MCF 10A (cell line): ENCODE measurements at regions not wholly inside any gene's neighbourhood (a gene's known extent, or its start where the extent isn't known, plus 50 kb on each side); places are given as distances from the start of the nearest gene placed in this dataset.
A peak's percentile ranks its signal among the peaks of the same experiment; 100 is the strongest.

Experiments
- BruUV-seq: library from RNA; stranded (reverse); fragments of 400-500 nt; replicated peaks from 2 replicates; lab custom pipeline; 2021; lab: Mats Ljungman, UMichigan
- CTCF ChIA-PET: fragments of 300-600 bp; sonication (Branson Sonifier 250); formaldehyde crosslinking; extraction: SDS; loops from one replicate; lab custom pipeline; 2021; ENCODE audit warnings: antibody characterized with exemption, inconsistent platforms; lab: Yijun Ruan, JAX
- POLR2A ChIA-PET: fragments of 300-600, 350-650 bp; sonication (Branson Sonifier 250); formaldehyde crosslinking; extraction: SDS; loops from one replicate; lab custom pipeline; 2020; ENCODE audit warnings: antibody characterized with exemption, inconsistent platforms; lab: Yijun Ruan, JAX
- DNase-seq: peaks from one replicate; pipeline ENCODE4 v3.0.0-alpha.2; 2018; ENCODE audit not compliant: unreplicated experiment
- H3K27ac Mint-ChIP-seq: one replicate; pipeline ENCODE4 v1.8.0; 2022; ENCODE audit warnings: mild to moderate bottlenecking, low read depth, mixed read lengths; ENCODE audit not compliant: unreplicated experiment
- H3K27me3 Mint-ChIP-seq: one replicate; pipeline ENCODE4 v1.8.0; 2022; ENCODE audit warnings: mixed read lengths; ENCODE audit not compliant: insufficient read depth, unreplicated experiment
- H3K36me3 Mint-ChIP-seq: one replicate; pipeline ENCODE4 v1.8.0; 2022; ENCODE audit warnings: mild to moderate bottlenecking, moderate library complexity, mixed read lengths; ENCODE audit not compliant: insufficient read depth, unreplicated experiment
- H3K4me1 Mint-ChIP-seq: one replicate; pipeline ENCODE4 v1.8.0; 2022; ENCODE audit warnings: mixed read lengths; ENCODE audit not compliant: insufficient read depth, unreplicated experiment
- H3K4me3 Mint-ChIP-seq: one replicate; pipeline ENCODE4 v1.8.0; 2022; ENCODE audit warnings: mild to moderate bottlenecking, moderate library complexity, mixed read lengths; ENCODE audit not compliant: unreplicated experiment
- H3K9me3 Mint-ChIP-seq: one replicate; pipeline ENCODE4 v1.8.0; 2022; ENCODE audit warnings: mixed read lengths; ENCODE audit not compliant: unreplicated experiment
- intact Hi-C: fragments of 100-400 bp; cut with micrococcal nuclease; formaldehyde crosslinking; loops from 2 replicates; pipeline ENCODE4 v1.14.1; 2022
- TF ChIP-seq, protein P1 (sequence below): fragments of 200-600 bp; IDR thresholded peaks from one replicate; pipeline ENCODE4 v1.8.0; 2022; ENCODE audit warnings: antibody characterized with exemption, mild to moderate bottlenecking; ENCODE audit not compliant: unreplicated experiment

- H3K9me3 Mint-ChIP-seq, result no peaks in the 10 kb centered on the region
- TF ChIP-seq, protein P1, sequence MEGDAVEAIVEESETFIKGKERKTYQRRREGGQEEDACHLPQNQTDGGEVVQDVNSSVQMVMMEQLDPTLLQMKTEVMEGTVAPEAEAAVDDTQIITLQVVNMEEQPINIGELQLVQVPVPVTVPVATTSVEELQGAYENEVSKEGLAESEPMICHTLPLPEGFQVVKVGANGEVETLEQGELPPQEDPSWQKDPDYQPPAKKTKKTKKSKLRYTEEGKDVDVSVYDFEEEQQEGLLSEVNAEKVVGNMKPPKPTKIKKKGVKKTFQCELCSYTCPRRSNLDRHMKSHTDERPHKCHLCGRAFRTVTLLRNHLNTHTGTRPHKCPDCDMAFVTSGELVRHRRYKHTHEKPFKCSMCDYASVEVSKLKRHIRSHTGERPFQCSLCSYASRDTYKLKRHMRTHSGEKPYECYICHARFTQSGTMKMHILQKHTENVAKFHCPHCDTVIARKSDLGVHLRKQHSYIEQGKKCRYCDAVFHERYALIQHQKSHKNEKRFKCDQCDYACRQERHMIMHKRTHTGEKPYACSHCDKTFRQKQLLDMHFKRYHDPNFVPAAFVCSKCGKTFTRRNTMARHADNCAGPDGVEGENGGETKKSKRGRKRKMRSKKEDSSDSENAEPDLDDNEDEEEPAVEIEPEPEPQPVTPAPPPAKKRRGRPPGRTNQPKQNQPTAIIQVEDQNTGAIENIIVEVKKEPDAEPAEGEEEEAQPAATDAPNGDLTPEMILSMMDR, result no peak
- ChIA-PET CTCF (no interaction called here), POLR2A (no interaction called here)
- H3K4me1 Mint-ChIP-seq, result peaks cover 6% of the 10 kb centered on the region
- no peak overlapping the region for H3K4me3 Mint-ChIP-seq
- intact Hi-C loops, result no loop called here
- no peaks in the 10 kb centered on the region for H3K27me3 Mint-ChIP-seq
- H3K36me3 Mint-ChIP-seq, result no peaks in the 10 kb centered on the region
- BruUV-seq, result no TSS peak
- H3K27ac Mint-ChIP-seq, result no peak overlapping the region
- no peak for DNase-seq
These were observed 186.8 kb downstream of the SATB1 start for GRCh38 chr3:18238332-18238731.

- H3K9me3 Mint-ChIP-seq, result no peaks in the 10 kb centered on the region
- TF ChIP-seq, protein P1, result no peak
- H3K4me3 Mint-ChIP-seq, result no peak overlapping the region
- peak; percentile 59 for DNase-seq
- H3K27ac Mint-ChIP-seq, result peak overlapping the region; percentile 36
- peaks cover 6% of the 10 kb centered on the region for H3K4me1 Mint-ChIP-seq
- intact Hi-C loops, result no loop called here
- CTCF ChIA-PET, result interaction anchor here (0.6 to 1.0 kb wide), 2 partner anchors 240 to 359 kb away, joined by 3 read pairs; no protein-coding TSS in a partner anchor
- BruUV-seq, result no TSS peak
- H3K27me3 Mint-ChIP-seq, result no peaks in the 10 kb centered on the region
- POLR2A ChIA-PET, result no interaction called here
- H3K36me3 Mint-ChIP-seq, result no peaks in the 10 kb centered on the region
These were observed 187.7 kb downstream of the SATB1 start for GRCh38 chr3:18237251-18238005.

- intact Hi-C loops, result no loop called here
- Mint-ChIP-seq H3K4me1 (peaks cover 6% of the 10 kb centered on the region), H3K27ac (no peak overlapping the region), H3K9me3 (no peaks in the 10 kb centered on the region), H3K27me3 (no peaks in the 10 kb centered on the region), H3K4me3 (no peak overlapping the region), H3K36me3 (no peaks in the 10 kb centered on the region)
- no TSS peak for BruUV-seq
- no peak for DNase-seq
- ChIA-PET CTCF (interaction anchor here (0.5 to 1.0 kb wide), 3 partner anchors 148 to 360 kb away, joined by 3 read pairs; no protein-coding TSS in a partner anchor), POLR2A (no interaction called here)
- TF ChIP-seq, protein P1, result no peak
These were observed 188.4 kb downstream of the SATB1 start for GRCh38 chr3:18236726-18237125.

DNA sequence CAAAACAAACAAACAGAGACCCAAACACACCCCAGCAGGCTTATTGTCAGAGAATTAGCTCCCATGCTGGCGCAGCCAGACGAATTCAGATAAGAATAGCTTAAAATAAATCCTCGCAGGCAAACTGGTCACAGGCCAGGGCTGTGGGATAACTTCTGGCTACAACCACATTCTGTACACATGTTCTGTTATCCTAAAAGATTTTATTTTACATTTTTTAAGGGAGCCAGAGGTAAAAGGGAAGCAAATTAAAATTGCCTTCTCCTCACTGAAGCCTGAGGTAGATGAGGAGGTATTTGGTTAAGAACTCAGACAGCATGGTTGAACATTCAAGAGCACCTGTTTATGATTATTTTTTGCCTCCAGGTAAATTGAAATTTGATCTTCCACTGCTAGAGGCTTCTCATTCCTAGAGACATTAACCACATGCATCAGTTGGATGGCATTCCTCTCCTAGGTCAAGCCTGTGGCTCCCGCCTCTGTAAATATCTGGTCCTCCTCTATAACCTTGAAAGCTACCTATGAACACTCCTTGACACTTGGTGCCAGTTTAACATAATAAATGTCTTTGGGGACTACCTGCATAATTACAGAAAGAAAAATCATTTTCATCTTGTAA lies 190.3 kb downstream of the SATB1 start:
- DNase-seq, result no peak
- H3K4me1 Mint-ChIP-seq, result peaks cover 6% of the 10 kb centered on the region
- POLR2A ChIA-PET, result interaction anchor here (0.6 kb wide), 1 partner anchor 1954 kb away, joined by 4 read pairs; no protein-coding TSS in a partner anchor
- H3K27ac Mint-ChIP-seq, result no peak overlapping the region
- no TSS peak for BruUV-seq
- intact Hi-C loops, result no loop called here
- no peak overlapping the region for H3K4me3 Mint-ChIP-seq
- CTCF ChIA-PET, result no interaction called here
- TF ChIP-seq, protein P1, result no peak
- no peaks in the 10 kb centered on the region for H3K9me3 Mint-ChIP-seq
- H3K36me3 Mint-ChIP-seq, result no peaks in the 10 kb centered on the region
- no peaks in the 10 kb centered on the region for H3K27me3 Mint-ChIP-seq
